GM12878 (cell line): ENCODE measurements at regions not wholly inside any gene's neighbourhood (a gene's known extent, or its start where the extent isn't known, plus 50 kb on each side); places are given as distances from the start of the nearest gene placed in this dataset.

Experiments
- ATAC-seq: fragments of 200-7000 bp; cut with Tn5 transposase; 3 replicates; pipeline ENCODE4 v1.9.1; 2020; ENCODE audit warnings: mild to moderate bottlenecking, moderate library complexity
- BruUV-seq: library from RNA; stranded (reverse); fragments of 400-500 nt; replicated peaks from 2 replicates; lab custom pipeline; 2021; lab: Mats Ljungman, UMichigan
- CTCF ChIA-PET: fragments of 300-600 bp; sonication (Branson Sonifier 250); formaldehyde crosslinking; extraction: SDS; loops from one replicate; lab custom pipeline; 2021; ENCODE audit warnings: inconsistent platforms; lab: Yijun Ruan, JAX
- POLR2A ChIA-PET: fragments of 350-600 bp; formaldehyde crosslinking; extraction: SDS; loops from one replicate; lab custom pipeline; 2021; ENCODE audit warnings: inconsistent platforms; lab: Charles Lee
- RAD21 ChIA-PET: fragments of 300-600 bp; sonication (Branson Sonifier 250); formaldehyde crosslinking; loops from one replicate; lab custom pipeline; 2023; ENCODE audit warnings: antibody characterized with exemption; ENCODE audit not compliant: unreplicated experiment; lab: Charles Lee
- SMC1A ChIA-PET: fragments of 300-600 bp; sonication (Branson Sonifier 250); formaldehyde crosslinking; loops from one replicate; lab custom pipeline; 2023; ENCODE audit not compliant: unreplicated experiment, uncharacterized antibody; lab: Charles Lee
- DNase-seq: peaks from one replicate; pipeline ENCODE4 v3.0.0-alpha.2; 2011; ENCODE audit warnings: low read depth, low spot score
- FAIRE-seq: peaks from 3 replicates; lab custom pipeline; 2011; peaks lifted over from hg19 to GRCh38; lab: Jason Lieb, UNC
- H2AFZ ChIP-seq: 2 replicates; pipeline ENCODE4 v1.6.0; 2011; ENCODE audit warnings: low read depth, low read length, control low read depth; ENCODE audit not compliant: control insufficient read depth
- H3K27ac ChIP-seq: 2 replicates; pipeline ENCODE4 v1.5.1; 2011; ENCODE audit warnings: control low read depth; ENCODE audit not compliant: control insufficient read depth, insufficient read depth
- H3K27me3 ChIP-seq, 2 experiments: replicated peaks in 1 of 2; 2 replicates each; pipeline versions ENCODE4 v1.6.0 to v1.6.1; 2011; ENCODE audit warnings: low read length in 1 of 2; ENCODE audit not compliant: control insufficient read depth in 2 of 2, insufficient read depth in 2 of 2
- H3K36me3 ChIP-seq, 2 experiments: 2 replicates each; pipeline ENCODE4 v1.5.1; 2011; ENCODE audit warnings: low read length in 1 of 2; ENCODE audit not compliant: control insufficient read depth in 2 of 2, insufficient read depth in 2 of 2
- H3K4me1 ChIP-seq: 2 replicates; pipeline ENCODE4 v1.6.1; 2011; ENCODE audit warnings: mild to moderate bottlenecking, low read length, moderate library complexity, mixed read lengths; ENCODE audit not compliant: control insufficient read depth, insufficient read depth
- H3K4me2 ChIP-seq: 2 replicates; pipeline ENCODE4 v1.6.0; 2011; ENCODE audit warnings: control low read depth; ENCODE audit not compliant: control insufficient read depth, insufficient read depth
- H3K4me3 ChIP-seq: fragments of 200-600 bp; sonication (generic); 2 replicates; pipeline ENCODE4 v1.5.1; 2016
- H3K79me2 ChIP-seq: 2 replicates; pipeline ENCODE4 v1.6.0; 2011; ENCODE audit warnings: low read length; ENCODE audit not compliant: control insufficient read depth, insufficient read depth
- H3K9ac ChIP-seq: 2 replicates; pipeline ENCODE4 v1.8.0; 2011; ENCODE audit warnings: low read length, control low read depth, mixed read lengths; ENCODE audit not compliant: control insufficient read depth, insufficient read depth
- H3K9me3 ChIP-seq: replicated peaks from 3 replicates; pipeline ENCODE4 v1.5.1; 2011; ENCODE audit warnings: mild to moderate bottlenecking, low read length; ENCODE audit not compliant: control insufficient read depth, insufficient read depth
- H4K20me1 ChIP-seq: 2 replicates; pipeline ENCODE4 v1.6.0; 2011; ENCODE audit not compliant: control insufficient read depth, insufficient read depth
- CHD2 ChIP-seq: IDR thresholded peaks from 2 replicates; pipeline ENCODE4 v1.6.1; 2011; ENCODE audit warnings: low read depth, low read length, improper control_type of control experiment, borderline replicate concordance
- CREM ChIP-seq: IDR thresholded peaks from 2 replicates; pipeline ENCODE4 v1.6.1; 2014; ENCODE audit warnings: antibody characterized with exemption, low read depth
- EED ChIP-seq: sonication (generic); IDR thresholded peaks from 2 replicates; pipeline ENCODE4 v1.6.1; 2016; ENCODE audit warnings: antibody characterized with exemption, low read depth
- ESRRA ChIP-seq: IDR thresholded peaks from 2 replicates; pipeline ENCODE4 v1.6.1; 2012; ENCODE audit warnings: mild to moderate bottlenecking, low read length, improper control_type of control experiment
- EZH2 ChIP-seq: IDR thresholded peaks from 2 replicates; pipeline ENCODE4 v1.6.1; 2012; ENCODE audit warnings: low read depth, mild to moderate bottlenecking, control low read depth, inconsistent platforms, low read length, borderline replicate concordance; ENCODE audit not compliant: control insufficient read depth
- FOXK2 ChIP-seq: fragments of 450-650 bp; IDR thresholded peaks from 2 replicates; pipeline ENCODE4 v1.6.1; 2017; ENCODE audit warnings: mild to moderate bottlenecking, moderate library complexity
- NFIC ChIP-seq: IDR thresholded peaks from 2 replicates; pipeline ENCODE4 v1.6.1; 2012; ENCODE audit warnings: low read depth, mild to moderate bottlenecking, inconsistent platforms, low read length, moderate library complexity
- NFYB ChIP-seq: IDR thresholded peaks from 2 replicates; pipeline ENCODE4 v1.6.1; 2011; ENCODE audit warnings: low read depth, mild to moderate bottlenecking, low read length, improper control_type of control experiment, moderate library complexity; ENCODE audit not compliant: insufficient read depth
- POLR2AphosphoS2 ChIP-seq: IDR thresholded peaks from 2 replicates; pipeline ENCODE4 v1.6.1; 2011; ENCODE audit warnings: low read depth, mild to moderate bottlenecking, low read length, improper control_type of control experiment, moderate library complexity
- RAD21 ChIP-seq: IDR thresholded peaks from 2 replicates; pipeline ENCODE4 v1.6.1; 2011; ENCODE audit warnings: mild to moderate bottlenecking, low read depth, low read length, moderate library complexity; ENCODE audit not compliant: insufficient read depth
- STAT3 ChIP-seq: IDR thresholded peaks from 2 replicates; pipeline ENCODE4 v1.6.1; 2011; ENCODE audit warnings: low read depth, low read length, improper control_type of control experiment
- SUZ12 ChIP-seq: fragments of 200-600 bp; sonication (generic); IDR thresholded peaks from one replicate; pipeline ENCODE4 v1.6.1; 2018; ENCODE audit warnings: antibody characterized with exemption, mild to moderate bottlenecking; ENCODE audit not compliant: unreplicated experiment
- YY1 ChIP-seq: IDR thresholded peaks from 2 replicates; pipeline ENCODE4 v1.6.1; 2011; ENCODE audit warnings: low read depth, mild to moderate bottlenecking, low read length
- whole genome bisulfite sequencing: methylation state at CpG from one replicate; pipeline ENCODE4 v1.1.6; 2016; ENCODE audit warnings: low lambda C conversion rate; ENCODE audit not compliant: insufficient replicate concordance, insufficient coverage; ENCODE audit errors: missing lambda C conversion rate; 5-methylcytosine and 5-hydroxymethylcytosine counted together
- in situ Hi-C: fragments of 300-500 bp; cut with MboI; formaldehyde crosslinking; loops from 9 replicates; pipeline ENCODE4 v1.14.3; 2018; ENCODE audit warnings: mixed read lengths
- intact Hi-C: fragments of 100-400 bp; cut with micrococcal nuclease; formaldehyde crosslinking; loops from one replicate; pipeline ENCODE4 v1.14.2; 2022; ENCODE audit not compliant: unreplicated experiment
- TF ChIP-seq, protein P1 (sequence below): IDR thresholded peaks from 2 replicates; pipeline ENCODE4 v1.6.1; 2011; ENCODE audit warnings: low read depth, low read length, improper control_type of control experiment, borderline replicate concordance
- TF ChIP-seq, protein P2 (sequence below): fragments of 450-650 bp; IDR thresholded peaks from 2 replicates; pipeline ENCODE4 v1.6.1; 2017; ENCODE audit warnings: borderline replicate concordance
- TF ChIP-seq, protein P3 (sequence below): IDR thresholded peaks from 2 replicates; pipeline ENCODE4 v1.6.1; 2011; ENCODE audit warnings: borderline replicate concordance, low read depth, mild to moderate bottlenecking, moderate library complexity, mixed read lengths, low read length; ENCODE audit not compliant: insufficient read depth; ENCODE audit errors: extremely low read length
- TF ChIP-seq, protein P4 (sequence below): fragments of 450-650 bp; IDR thresholded peaks from 2 replicates; pipeline ENCODE4 v1.6.1; 2017; ENCODE audit warnings: antibody characterized with exemption, mild to moderate bottlenecking, moderate library complexity

DNA sequence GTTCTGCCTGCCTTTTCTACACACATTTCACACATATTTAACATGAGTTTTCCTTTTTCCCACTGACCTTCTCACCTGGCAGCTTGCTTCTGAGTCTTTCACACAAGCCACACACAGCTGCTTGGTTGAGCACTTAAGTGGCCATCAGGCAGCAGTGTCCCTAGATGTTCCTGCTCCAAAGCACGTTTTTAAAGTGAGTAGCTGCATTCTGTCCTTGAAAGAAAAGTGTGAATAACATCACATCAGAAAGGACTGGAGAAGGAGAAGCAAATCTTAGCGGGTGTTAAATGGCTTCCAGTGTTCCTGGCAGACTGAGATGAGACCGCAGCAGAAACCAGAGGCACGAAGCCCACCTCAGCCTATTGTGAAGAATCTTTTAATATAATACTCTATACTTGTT is 209.2 kb upstream of the IRX4 start (continued):
- TF ChIP-seq NFYB = no peak
- TF ChIP-seq, all 136 proteins: peak for 0

DNA sequence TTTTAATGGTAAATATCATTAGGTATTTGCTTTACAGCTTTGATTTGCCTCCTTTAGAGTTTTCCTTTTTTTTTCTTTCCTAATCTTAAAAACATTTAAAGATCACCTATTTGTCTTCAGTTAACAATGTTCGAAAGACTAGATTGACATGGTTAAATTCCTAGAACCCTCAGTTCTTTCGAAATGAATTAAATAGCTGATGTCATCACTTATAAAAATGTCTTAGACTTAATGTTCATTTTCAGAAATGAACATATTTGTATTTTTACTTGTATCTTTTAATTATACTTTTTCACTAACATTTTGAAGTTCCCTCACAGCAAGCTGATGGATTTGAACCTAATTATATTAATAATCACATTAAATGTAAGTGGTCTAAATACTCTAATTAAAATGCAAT is 205.3 kb upstream of the IRX4 start:
- CTCF ChIA-PET = no interaction called here
- TF ChIP-seq RAD21 = no peak
- no peak for TF ChIP-seq CREM
- TF ChIP-seq NFIC = no peak
- TF ChIP-seq FOXK2 = no peak
- no peak for TF ChIP-seq STAT3
- no peak for TF ChIP-seq NFYB
- TF ChIP-seq SUZ12 = no peak
- TF ChIP-seq, protein P1, sequence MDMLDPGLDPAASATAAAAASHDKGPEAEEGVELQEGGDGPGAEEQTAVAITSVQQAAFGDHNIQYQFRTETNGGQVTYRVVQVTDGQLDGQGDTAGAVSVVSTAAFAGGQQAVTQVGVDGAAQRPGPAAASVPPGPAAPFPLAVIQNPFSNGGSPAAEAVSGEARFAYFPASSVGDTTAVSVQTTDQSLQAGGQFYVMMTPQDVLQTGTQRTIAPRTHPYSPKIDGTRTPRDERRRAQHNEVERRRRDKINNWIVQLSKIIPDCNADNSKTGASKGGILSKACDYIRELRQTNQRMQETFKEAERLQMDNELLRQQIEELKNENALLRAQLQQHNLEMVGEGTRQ = no peak
- TF ChIP-seq YY1 = no peak
- TF ChIP-seq, protein P2, sequence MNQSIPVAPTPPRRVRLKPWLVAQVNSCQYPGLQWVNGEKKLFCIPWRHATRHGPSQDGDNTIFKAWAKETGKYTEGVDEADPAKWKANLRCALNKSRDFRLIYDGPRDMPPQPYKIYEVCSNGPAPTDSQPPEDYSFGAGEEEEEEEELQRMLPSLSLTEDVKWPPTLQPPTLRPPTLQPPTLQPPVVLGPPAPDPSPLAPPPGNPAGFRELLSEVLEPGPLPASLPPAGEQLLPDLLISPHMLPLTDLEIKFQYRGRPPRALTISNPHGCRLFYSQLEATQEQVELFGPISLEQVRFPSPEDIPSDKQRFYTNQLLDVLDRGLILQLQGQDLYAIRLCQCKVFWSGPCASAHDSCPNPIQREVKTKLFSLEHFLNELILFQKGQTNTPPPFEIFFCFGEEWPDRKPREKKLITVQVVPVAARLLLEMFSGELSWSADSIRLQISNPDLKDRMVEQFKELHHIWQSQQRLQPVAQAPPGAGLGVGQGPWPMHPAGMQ = no peak
- no peak for TF ChIP-seq POLR2AphosphoS2
- TF ChIP-seq EZH2 = no peak
- TF ChIP-seq, protein P3, sequence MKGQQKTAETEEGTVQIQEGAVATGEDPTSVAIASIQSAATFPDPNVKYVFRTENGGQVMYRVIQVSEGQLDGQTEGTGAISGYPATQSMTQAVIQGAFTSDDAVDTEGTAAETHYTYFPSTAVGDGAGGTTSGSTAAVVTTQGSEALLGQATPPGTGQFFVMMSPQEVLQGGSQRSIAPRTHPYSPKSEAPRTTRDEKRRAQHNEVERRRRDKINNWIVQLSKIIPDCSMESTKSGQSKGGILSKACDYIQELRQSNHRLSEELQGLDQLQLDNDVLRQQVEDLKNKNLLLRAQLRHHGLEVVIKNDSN = no peak
- no peak for TF ChIP-seq ESRRA
- TF ChIP-seq, protein P4, sequence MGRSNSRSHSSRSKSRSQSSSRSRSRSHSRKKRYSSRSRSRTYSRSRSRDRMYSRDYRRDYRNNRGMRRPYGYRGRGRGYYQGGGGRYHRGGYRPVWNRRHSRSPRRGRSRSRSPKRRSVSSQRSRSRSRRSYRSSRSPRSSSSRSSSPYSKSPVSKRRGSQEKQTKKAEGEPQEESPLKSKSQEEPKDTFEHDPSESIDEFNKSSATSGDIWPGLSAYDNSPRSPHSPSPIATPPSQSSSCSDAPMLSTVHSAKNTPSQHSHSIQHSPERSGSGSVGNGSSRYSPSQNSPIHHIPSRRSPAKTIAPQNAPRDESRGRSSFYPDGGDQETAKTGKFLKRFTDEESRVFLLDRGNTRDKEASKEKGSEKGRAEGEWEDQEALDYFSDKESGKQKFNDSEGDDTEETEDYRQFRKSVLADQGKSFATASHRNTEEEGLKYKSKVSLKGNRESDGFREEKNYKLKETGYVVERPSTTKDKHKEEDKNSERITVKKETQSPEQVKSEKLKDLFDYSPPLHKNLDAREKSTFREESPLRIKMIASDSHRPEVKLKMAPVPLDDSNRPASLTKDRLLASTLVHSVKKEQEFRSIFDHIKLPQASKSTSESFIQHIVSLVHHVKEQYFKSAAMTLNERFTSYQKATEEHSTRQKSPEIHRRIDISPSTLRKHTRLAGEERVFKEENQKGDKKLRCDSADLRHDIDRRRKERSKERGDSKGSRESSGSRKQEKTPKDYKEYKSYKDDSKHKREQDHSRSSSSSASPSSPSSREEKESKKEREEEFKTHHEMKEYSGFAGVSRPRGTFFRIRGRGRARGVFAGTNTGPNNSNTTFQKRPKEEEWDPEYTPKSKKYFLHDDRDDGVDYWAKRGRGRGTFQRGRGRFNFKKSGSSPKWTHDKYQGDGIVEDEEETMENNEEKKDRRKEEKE = no peak
- no peak for TF ChIP-seq EED
- no peak for TF ChIP-seq CHD2
- TF ChIP-seq, all 136 proteins: peak for 0
- Histone ChIP-seq H4K20me1 (no peaks in the 10 kb centered on the region), H3K9me3 (no peaks in the 10 kb centered on the region), H3K4me3 (no peak overlapping the region), H3K4me1 (no peaks in the 10 kb centered on the region), H3K79me2 (no peaks in the 10 kb centered on the region), H3K9ac (no peak overlapping the region), H3K27ac (no peak overlapping the region), H3K36me3 (no peaks in the 10 kb centered on the region), H3K4me2 (no peak overlapping the region), H2AFZ (no peak overlapping the region), H3K27me3 (no peaks in the 10 kb centered on the region)
- intact Hi-C loops = no loop called here
- WGBS = 3% methylated on average over 2 of the region's 2 CpGs
- ChIA-PET RAD21 (no interaction called here), SMC1A (interaction anchor here (0.9 kb wide), 1 partner anchor 185 kb away, joined by 3 read pairs; no protein-coding TSS in a partner anchor), POLR2A (no interaction called here)
- BruUV-seq = no TSS peak
- ATAC-seq (no peak), FAIRE-seq (no peak), DNase-seq (no peak)
- in situ Hi-C loops = no loop called here
